GM10248 (cell line): ENCODE measurements at regions not wholly inside any gene's neighbourhood (a gene's known extent, or its start where the extent isn't known, plus 50 kb on each side); places are given as distances from the start of the nearest gene placed in this dataset.

Source experiments
- CTCF ChIA-PET: fragments of 300-600 bp; sonication (Branson Sonifier 250); formaldehyde crosslinking; extraction: SDS; loops from one replicate; lab custom pipeline; 2021; ENCODE audit warnings: antibody characterized with exemption; lab: Yijun Ruan, JAX
- POLR2A ChIA-PET: fragments of 350-650 bp; sonication (Branson Sonifier 250); formaldehyde crosslinking; extraction: SDS; loops from one replicate; lab custom pipeline; 2020; ENCODE audit warnings: antibody characterized with exemption; lab: Yijun Ruan, JAX
- DNase-seq: peaks from one replicate; pipeline ENCODE4 v3.0.0; 2012; ENCODE audit errors: extremely low spot score
- TF ChIP-seq, protein P1 (sequence below): IDR thresholded peaks from 2 replicates; pipeline ENCODE4 v1.5.1; 2012; ENCODE audit warnings: mild to moderate bottlenecking, low read depth; ENCODE audit errors: extremely low read depth, missing control alignments, control extremely low read depth

DNA sequence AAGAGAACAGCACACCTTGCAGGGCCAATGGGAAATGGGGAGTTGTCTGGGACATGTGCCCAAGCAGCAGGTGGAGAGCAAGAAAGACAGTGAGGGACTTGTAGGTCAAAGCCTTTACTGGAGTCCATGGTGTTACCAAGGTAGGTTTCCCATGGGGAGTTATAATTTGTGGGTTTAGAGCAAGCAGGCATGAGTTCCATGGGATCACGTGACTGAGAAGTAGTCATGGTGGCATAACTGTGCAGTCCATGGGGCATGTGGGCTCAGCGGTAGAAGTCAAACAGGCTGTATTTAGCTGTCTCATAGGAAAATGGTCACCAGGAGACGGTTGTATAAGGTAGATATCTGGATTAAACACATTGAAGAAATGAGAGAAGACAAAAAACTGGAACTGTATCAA lies 715.1 kb downstream of the SLITRK1 start:
- TF ChIP-seq, protein P1, sequence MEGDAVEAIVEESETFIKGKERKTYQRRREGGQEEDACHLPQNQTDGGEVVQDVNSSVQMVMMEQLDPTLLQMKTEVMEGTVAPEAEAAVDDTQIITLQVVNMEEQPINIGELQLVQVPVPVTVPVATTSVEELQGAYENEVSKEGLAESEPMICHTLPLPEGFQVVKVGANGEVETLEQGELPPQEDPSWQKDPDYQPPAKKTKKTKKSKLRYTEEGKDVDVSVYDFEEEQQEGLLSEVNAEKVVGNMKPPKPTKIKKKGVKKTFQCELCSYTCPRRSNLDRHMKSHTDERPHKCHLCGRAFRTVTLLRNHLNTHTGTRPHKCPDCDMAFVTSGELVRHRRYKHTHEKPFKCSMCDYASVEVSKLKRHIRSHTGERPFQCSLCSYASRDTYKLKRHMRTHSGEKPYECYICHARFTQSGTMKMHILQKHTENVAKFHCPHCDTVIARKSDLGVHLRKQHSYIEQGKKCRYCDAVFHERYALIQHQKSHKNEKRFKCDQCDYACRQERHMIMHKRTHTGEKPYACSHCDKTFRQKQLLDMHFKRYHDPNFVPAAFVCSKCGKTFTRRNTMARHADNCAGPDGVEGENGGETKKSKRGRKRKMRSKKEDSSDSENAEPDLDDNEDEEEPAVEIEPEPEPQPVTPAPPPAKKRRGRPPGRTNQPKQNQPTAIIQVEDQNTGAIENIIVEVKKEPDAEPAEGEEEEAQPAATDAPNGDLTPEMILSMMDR, result no peak
- POLR2A ChIA-PET, result no interaction called here
- CTCF ChIA-PET, result interaction anchor here (0.6 to 1.7 kb wide), 2 partner anchors 9 to 648 kb away, joined by 3 to 4 read pairs; no protein-coding TSS in a partner anchor
- DNase-seq, result no peak

DNA sequence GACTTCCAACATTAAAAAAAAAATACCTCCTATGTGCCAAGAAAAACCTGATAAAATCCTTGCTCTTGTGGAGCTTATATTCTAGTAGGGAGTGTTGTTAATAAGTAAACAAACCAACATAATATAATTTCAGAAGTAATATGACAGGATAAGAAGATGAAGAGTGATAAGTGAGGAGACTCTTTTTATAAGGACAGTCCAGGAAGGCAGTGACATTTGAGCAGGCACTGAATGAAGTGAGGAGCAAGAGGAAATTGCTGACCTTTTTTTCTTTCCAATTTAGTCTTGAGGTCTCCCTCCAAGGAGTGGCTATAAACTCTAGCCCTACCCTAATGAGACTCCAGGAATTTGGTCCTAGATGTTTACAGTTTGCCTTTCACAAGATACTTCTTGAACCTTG lies 715.7 kb downstream of the SLITRK1 start:
- TF ChIP-seq, protein P1, result no peak
- DNase-seq, result no peak
- POLR2A ChIA-PET, result no interaction called here
- CTCF ChIA-PET, result interaction anchor here (1.7 kb wide), 1 partner anchor 8 kb away, joined by 4 read pairs; no protein-coding TSS in a partner anchor

DNA sequence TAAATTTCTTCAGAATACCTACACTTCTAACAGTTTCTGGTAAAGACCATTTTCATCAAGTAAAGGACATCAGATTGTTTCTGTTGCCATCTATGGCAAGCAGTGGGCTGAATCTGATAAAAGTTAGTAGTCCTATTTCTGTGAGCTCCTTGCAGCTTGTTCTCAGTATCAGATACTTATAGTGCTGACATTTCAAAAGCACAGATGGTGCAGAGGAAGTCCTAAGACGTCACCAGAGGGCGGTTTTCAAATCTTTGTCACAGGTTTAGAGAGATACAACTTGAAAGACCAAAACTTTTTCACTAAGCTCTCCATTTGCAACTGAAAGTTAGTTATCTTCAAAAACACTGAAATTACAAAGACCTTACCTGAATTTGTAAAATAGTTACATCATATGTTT lies 719.8 kb downstream of the SLITRK1 start:
- no peak for DNase-seq
- CTCF ChIA-PET, result no interaction called here
- POLR2A ChIA-PET, result no interaction called here
- TF ChIP-seq, protein P1, result no peak

DNA sequence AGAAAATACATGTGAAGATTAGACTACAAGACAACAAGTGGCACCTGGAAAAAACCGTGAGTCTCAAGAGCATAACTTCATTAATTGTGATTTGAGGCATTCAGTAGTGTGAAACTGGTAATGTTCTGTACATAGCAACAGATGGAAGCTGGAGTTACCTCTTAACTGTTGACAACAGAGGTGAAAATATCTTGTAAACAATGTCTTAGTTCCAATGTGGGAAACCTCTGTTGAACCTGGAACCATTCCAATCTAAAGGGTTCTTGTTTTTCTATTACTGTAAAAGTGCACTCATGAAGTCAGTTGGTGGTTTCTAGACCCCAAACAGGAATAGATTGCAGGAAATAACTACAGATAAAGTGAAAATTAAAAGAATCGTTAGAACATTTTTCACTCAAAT lies 728.4 kb downstream of the SLITRK1 start:
- DNase-seq, result no peak
- ChIA-PET CTCF (no interaction called here), POLR2A (no interaction called here)
- TF ChIP-seq, protein P1, result no peak

DNA sequence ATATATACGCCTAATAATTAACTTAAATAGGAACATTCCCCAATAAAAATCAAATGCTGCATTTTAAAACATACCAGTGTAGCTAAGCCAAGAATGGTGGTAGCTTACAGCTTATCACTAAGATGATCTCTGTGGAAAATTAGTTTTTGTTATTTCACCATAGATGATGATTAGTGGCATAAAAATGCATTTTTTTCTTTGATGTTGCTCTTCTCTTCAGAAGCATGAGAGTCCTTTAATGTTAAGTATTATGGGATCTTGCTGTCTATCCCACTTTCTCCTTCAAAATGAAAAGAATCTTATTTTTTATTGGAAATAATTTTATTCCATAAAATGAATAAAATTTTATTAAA lies 731.0 kb downstream of the SLITRK1 start:
- TF ChIP-seq, protein P1, result no peak
- DNase-seq, result no peak
- CTCF ChIA-PET, result no interaction called here
- POLR2A ChIA-PET, result no interaction called here

DNA sequence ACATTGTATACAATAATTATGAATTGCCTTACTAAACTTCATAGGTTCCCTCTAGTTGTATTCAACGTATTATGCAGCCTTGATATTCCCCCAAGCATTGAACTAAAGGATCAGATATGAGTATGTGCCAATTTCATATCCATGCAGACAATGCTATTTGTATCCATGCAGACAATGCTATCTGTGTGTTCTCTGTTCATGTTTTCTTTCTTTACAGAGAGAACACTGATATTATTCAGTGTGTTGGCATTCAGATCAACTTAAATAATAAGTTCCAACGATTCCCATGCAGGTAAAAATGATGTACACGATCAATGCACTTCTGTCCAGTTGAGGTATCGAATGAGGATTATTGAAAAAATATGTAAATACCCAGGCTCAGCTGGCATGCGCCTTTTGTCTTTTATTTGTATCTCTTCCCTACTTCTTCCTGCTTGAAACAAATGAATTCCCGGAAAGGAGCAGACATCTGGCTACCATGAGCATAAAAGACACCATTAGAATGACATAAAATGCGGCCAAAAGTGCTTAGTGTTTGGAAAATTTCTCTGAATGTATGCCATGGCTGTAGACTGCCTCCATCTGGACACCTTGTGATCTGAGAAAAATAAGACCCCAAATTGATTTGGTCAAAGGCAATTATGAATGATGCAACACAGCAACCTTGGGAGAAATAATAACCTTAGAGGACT lies 731.5 kb downstream of the SLITRK1 start:
- ChIA-PET CTCF (no interaction called here), POLR2A (no interaction called here)
- DNase-seq, result no peak
- TF ChIP-seq, protein P1, result no peak

DNA sequence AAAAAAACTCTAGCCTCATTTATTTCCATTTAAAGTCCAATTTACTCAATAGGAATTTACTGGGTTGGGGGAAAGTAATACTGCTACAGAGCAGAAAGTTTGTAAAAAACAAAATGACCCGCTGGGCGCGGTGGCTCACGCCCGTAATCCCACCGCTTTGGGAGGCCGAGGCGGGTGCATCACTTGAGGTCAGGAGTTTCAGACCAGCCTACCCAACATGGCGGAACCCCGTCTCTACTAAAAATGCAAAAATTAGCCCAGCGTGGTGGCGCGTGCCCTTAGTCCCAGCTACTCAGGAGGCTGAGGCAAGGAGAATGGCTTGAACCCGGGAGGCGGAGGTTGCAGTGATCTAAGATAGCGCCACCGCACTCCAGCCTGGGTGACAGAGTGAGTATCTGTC lies 745.6 kb downstream of the SLITRK1 start:
- CTCF ChIA-PET, result no interaction called here
- TF ChIP-seq, protein P1, result no peak
- no peak for DNase-seq
- POLR2A ChIA-PET, result no interaction called here
